Thymus (tissue), 11 donors: ENCODE measurements at regions not wholly inside any gene's neighbourhood (a gene's known extent, or its start where the extent isn't known, plus 50 kb on each side); places are given as distances from the start of the nearest gene placed in this dataset.

Experiments
- DNase-seq, 9 donors: peaks; one replicate each; pipeline ENCODE4 v3.0.0-alpha.2; 2013; ENCODE audit warnings: low spot score in 9 of 9, low read depth in 6 of 9, missing footprints in 1 of 9
- H3K27ac ChIP-seq, 2 donors: one replicate each; pipeline ENCODE4 v1.5.1; 2013; ENCODE audit warnings: control low read depth in 1 of 2, low read depth in 1 of 2, low read length in 1 of 2, mild to moderate bottlenecking in 1 of 2, moderate library complexity in 1 of 2
- H3K27me3 ChIP-seq, 2 donors: one replicate each; pipeline ENCODE4 v1.5.1; 2013; ENCODE audit warnings: low read length in 1 of 2; ENCODE audit not compliant: control insufficient read depth in 2 of 2, insufficient read depth in 1 of 2
- H3K36me3 ChIP-seq, 2 donors: one replicate each; pipeline ENCODE4 v1.5.1; 2013; ENCODE audit warnings: low read length in 1 of 2, mild to moderate bottlenecking in 1 of 2, moderate library complexity in 1 of 2; ENCODE audit not compliant: control insufficient read depth in 2 of 2, insufficient read depth in 2 of 2
- H3K4me1 ChIP-seq, 2 donors: one replicate each; pipeline ENCODE4 v1.5.1; 2013; ENCODE audit warnings: low read length in 2 of 2; ENCODE audit not compliant: control insufficient read depth in 2 of 2, insufficient read depth in 2 of 2
- H3K4me3 ChIP-seq, 2 donors: one replicate each; pipeline ENCODE4 v1.5.1; 2013; ENCODE audit warnings: low read length in 2 of 2, control low read depth in 1 of 2, mild to moderate bottlenecking in 1 of 2
- H3K9me3 ChIP-seq, 2 donors: one replicate each; pipeline ENCODE4 v1.5.1; 2013; ENCODE audit warnings: low read length in 1 of 2, mild to moderate bottlenecking in 1 of 2; ENCODE audit not compliant: control insufficient read depth in 2 of 2, insufficient read depth in 1 of 2
- WGBS: extraction: QIAGEN DNeasy Blood & Tissue Kit; methylation state at CpG from one replicate; pipeline ENCODE4 v1.1.7; 2013; 5-methylcytosine and 5-hydroxymethylcytosine counted together
- donor health status: healthy.

- Histone ChIP-seq H3K9me3 (no peaks in the 10 kb centered on the region), H3K27ac (no peak overlapping the region), H3K36me3 (no peaks in the 10 kb centered on the region), H3K4me3 (no peak overlapping the region), H3K4me1 (no peaks in the 10 kb centered on the region), H3K27me3 (no peaks in the 10 kb centered on the region)
- WGBS, result 97% methylated on average over 1 of the region's 1 CpG
- no peak for DNase-seq
Observed at GRCh38 chr3:176590722-176591121, 606.6 kb downstream of the TBL1XR1 start.

- Histone ChIP-seq H3K9me3 (no peaks in the 10 kb centered on the region), H3K36me3 (no peaks in the 10 kb centered on the region), H3K27me3 (no peaks in the 10 kb centered on the region), H3K4me3 (no peak overlapping the region), H3K27ac (no peak overlapping the region), H3K4me1 (no peaks in the 10 kb centered on the region)
- 90% methylated on average over 2 of the region's 2 CpGs for WGBS
- DNase-seq, result no peak
Observed at GRCh38 chr3:176587089-176587488, 610.2 kb downstream of the TBL1XR1 start.

- DNase-seq, result no peak
- no peak overlapping the region for H3K4me3 ChIP-seq
- no peaks in the 10 kb centered on the region for H3K4me1 ChIP-seq
- H3K27ac ChIP-seq, result no peak overlapping the region
- no peaks in the 10 kb centered on the region for H3K27me3 ChIP-seq
- no peaks in the 10 kb centered on the region for H3K36me3 ChIP-seq
- H3K9me3 ChIP-seq, result no peaks in the 10 kb centered on the region
Observed at GRCh38 chr3:176584413-176585176, 612.7 kb downstream of the TBL1XR1 start.

GRCh38 chr3:176583956-176584355 is 613.3 kb downstream of the TBL1XR1 start:
- no peak for DNase-seq
- Histone ChIP-seq H3K36me3 (no peaks in the 10 kb centered on the region), H3K27me3 (no peaks in the 10 kb centered on the region), H3K4me3 (no peak overlapping the region), H3K27ac (no peak overlapping the region), H3K4me1 (no peaks in the 10 kb centered on the region), H3K9me3 (no peaks in the 10 kb centered on the region)
- 90% methylated on average over 1 of the region's 1 CpG for WGBS

- no peaks in the 10 kb centered on the region for H3K9me3 ChIP-seq
- WGBS, result 77% methylated on average over 1 of the region's 1 CpG
- no peak for DNase-seq
- H3K4me3 ChIP-seq, result no peak overlapping the region
- no peak overlapping the region for H3K27ac ChIP-seq
- H3K36me3 ChIP-seq, result no peaks in the 10 kb centered on the region
- no peaks in the 10 kb centered on the region for H3K27me3 ChIP-seq
- no peaks in the 10 kb centered on the region for H3K4me1 ChIP-seq
Observed at GRCh38 chr3:176581589-176581988, 615.7 kb downstream of the TBL1XR1 start.

GRCh38 chr3:176579711-176580185 is 617.5 kb downstream of the TBL1XR1 start:
- no peak for DNase-seq
- Histone ChIP-seq H3K27me3 (no peaks in the 10 kb centered on the region), H3K4me1 (no peaks in the 10 kb centered on the region), H3K9me3 (no peaks in the 10 kb centered on the region), H3K27ac (no peak overlapping the region), H3K4me3 (no peak overlapping the region), H3K36me3 (no peaks in the 10 kb centered on the region)
- WGBS, result 95% methylated on average over 2 of the region's 2 CpGs

GRCh38 chr3:176578316-176578715 is 619.0 kb downstream of the TBL1XR1 start:
- Histone ChIP-seq H3K36me3 (no peaks in the 10 kb centered on the region), H3K27ac (no peak overlapping the region), H3K27me3 (no peaks in the 10 kb centered on the region), H3K4me1 (no peaks in the 10 kb centered on the region), H3K4me3 (no peak overlapping the region), H3K9me3 (no peaks in the 10 kb centered on the region)
- WGBS, result 93% methylated on average over 3 of the region's 3 CpGs
- DNase-seq, result no peak

- DNase-seq, result no peak
- Histone ChIP-seq H3K27ac (no peak overlapping the region), H3K4me3 (no peak overlapping the region), H3K9me3 (no peaks in the 10 kb centered on the region), H3K4me1 (no peaks in the 10 kb centered on the region), H3K27me3 (no peaks in the 10 kb centered on the region), H3K36me3 (no peaks in the 10 kb centered on the region)
- WGBS, result 91% methylated on average over 5 of the region's 5 CpGs
Observed at GRCh38 chr3:176577447-176577846, 619.8 kb downstream of the TBL1XR1 start.

- no peak overlapping the region for H3K27ac ChIP-seq
- 56% methylated on average over 1 of the region's 1 CpG for WGBS
- no peak for DNase-seq
- no peaks in the 10 kb centered on the region for H3K36me3 ChIP-seq
- no peaks in the 10 kb centered on the region for H3K27me3 ChIP-seq
- no peaks in the 10 kb centered on the region for H3K4me1 ChIP-seq
- H3K9me3 ChIP-seq, result peaks cover 0 to 2% of the 10 kb centered on the region in 2 donors
- H3K4me3 ChIP-seq, result no peak overlapping the region
Observed at GRCh38 chr3:176574786-176575185, 622.5 kb downstream of the TBL1XR1 start.
